ENCODE measurements at regions not wholly inside any gene's neighbourhood (a gene's known extent, or its start where the extent isn't known, plus 50 kb on each side); places are given as distances from the start of the nearest gene placed in this dataset.
"Not testable (repeated sequence)": the region's sequence is repeated elsewhere in the genome, so short reads cannot be mapped to it uniquely, and the experiment has no call there.

GRCh38 chr10:121132273-121132672 lies 281.1 kb downstream of the WDR11 start:
- DNase-seq (ENCODE audit: low read depth), result no peak

- no peak for DNase-seq (ENCODE audit: low read depth)
Observed at GRCh38 chr10:121133901-121134300, 282.7 kb downstream of the WDR11 start.

DNA sequence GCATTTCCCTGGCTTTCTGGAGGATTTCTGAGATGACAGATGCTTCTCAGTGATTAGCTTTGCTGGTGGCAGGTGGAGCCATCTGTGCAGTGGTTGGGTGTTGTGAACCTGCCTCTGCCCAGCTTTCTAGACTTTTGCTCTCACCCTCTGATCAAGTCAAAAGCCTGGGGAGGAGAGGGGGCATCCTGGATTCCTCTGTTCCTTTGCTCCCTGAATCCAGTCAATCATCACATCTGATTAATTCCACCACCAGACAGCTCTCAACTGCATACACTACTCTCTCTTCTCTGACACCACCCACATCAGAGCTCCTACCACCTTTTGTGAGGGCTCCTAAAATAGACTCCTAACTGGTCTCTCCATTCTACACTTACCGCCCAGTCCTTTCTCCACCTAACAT lies 283.5 kb downstream of the WDR11 start:
- DNase-seq (ENCODE audit: low read depth), result no peak

GRCh38 chr10:121135512-121135911 lies 284.4 kb downstream of the WDR11 start:
- DNase-seq (ENCODE audit: low read depth), result no peak

DNA sequence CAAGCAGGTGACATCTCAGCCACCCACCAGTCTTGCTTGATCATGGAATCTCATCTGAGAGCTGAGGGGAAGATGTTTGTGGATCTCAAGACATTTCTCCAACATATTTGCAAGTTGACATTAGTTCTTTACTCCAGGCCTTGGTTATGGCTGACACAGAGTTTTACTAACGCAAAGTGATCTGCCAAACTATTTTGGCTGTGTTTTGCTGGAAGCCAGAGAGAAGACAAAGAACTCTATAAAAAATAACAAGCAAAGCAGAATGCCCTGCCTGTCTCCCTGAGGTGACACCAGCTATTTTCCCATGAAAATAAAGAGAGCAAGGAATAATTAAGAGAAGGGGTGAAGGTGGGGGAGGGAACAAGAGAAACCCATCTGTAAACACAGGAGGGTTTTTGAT lies 286.4 kb downstream of the WDR11 start:
- no peak for DNase-seq (ENCODE audit: low read depth)

DNA sequence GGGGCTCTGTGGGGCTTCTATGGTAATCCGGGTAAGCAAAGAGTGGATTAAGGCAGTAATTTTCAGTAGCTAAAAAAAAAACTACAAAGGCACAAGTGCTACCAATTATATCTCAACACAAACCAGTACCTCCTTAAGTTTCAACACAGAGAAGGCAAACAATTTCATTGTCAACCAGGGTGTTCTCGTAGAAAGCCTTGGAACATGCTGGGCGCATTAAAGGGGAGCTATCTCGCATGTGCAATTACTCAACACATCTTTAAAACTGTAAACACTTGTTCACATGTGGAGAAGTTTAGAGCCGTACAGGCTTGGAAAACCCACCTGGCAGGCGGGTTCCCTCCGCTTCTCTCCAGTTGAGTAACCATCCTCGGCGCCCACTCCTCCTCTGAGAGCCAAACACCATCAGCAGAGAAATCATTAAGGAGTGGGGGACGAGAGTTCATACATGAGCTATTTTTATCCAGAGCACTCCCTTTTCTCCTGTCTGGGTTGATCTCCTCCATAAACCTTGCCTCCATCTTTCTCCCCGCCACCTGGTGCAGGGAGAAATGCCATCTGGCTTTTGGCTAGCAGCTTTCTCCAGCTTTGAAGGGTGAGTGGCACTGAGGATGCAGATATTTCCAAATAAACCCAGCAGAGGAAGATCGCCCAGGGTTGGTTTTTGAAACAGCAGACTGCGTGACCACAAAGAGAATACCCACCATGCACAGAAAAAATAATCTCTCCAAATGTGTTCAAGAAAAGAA lies 287.1 kb downstream of the WDR11 start:
- DNase-seq (ENCODE audit: low read depth), result no peak

DNA sequence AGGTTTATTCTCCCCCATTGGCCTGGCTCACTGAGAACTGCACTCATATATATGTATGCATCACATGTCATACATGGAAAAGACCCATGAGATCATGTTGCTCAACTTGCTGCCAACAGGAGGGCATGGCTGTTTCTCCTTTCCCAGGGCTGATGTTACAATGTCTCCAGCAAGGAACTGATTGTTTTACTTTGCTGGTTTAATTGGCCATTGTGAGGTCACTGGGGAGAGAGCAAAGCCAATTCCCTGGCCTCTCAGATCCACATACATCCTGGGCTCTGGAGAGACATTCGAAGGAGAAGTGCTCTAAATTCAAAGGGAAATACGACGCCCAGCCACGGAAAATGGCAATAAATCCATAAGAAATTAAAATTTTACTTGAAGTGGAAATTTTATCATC lies 287.8 kb downstream of the WDR11 start:
- DNase-seq (ENCODE audit: low read depth), result no peak

GRCh38 chr10:121145802-121146395 lies 294.7 kb downstream of the WDR11 start:
- DNase-seq (ENCODE audit: low read depth), result not testable (repeated sequence)

DNA sequence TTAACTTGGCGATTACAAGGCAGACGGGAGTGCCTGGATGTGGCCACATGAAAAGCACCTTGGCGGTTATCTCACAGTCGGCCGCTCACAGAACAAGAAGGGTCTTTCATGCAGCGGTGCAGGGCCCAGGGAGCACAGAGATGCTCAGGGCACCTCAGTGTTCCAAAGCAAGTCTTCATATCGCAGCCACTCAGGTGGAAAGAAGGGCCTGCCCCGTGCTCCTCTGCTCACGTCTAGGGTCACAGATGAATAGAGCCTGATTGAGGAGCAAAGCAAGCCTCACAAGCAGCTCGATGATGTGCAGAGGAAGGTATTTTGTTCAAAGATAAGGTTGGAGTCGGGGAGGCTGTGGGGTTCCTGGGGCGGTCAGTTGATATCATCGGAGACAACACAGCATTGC lies 297.8 kb downstream of the WDR11 start:
- no peak for DNase-seq (ENCODE audit: low read depth)

- DNase-seq (ENCODE audit: low read depth), result no peak
Observed at GRCh38 chr10:121152033-121152432, 300.9 kb downstream of the WDR11 start.

GRCh38 chr10:121152935-121153334 lies 301.8 kb downstream of the WDR11 start:
- no peak for DNase-seq (ENCODE audit: low read depth)

DNA sequence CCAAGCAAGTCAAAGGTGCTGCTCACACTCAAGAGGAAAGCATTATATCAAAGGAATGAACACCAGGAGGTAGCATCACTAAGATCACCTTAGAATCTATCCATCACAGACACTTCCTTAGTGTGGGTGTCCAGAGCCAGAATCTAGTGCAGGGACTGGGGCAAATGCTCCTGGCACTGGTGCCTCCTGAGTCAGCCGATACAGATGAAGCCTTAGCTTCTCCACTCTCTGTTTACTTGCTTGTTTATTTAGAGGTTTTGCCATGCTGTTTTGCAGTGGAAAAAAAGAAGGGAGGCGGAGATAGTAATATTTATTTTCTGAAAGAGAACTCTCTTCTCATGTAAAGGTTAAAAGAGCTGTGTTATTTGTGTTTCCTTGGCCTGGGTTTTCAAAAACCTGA lies 303.1 kb downstream of the WDR11 start:
- no peak for DNase-seq (ENCODE audit: low read depth)

DNA sequence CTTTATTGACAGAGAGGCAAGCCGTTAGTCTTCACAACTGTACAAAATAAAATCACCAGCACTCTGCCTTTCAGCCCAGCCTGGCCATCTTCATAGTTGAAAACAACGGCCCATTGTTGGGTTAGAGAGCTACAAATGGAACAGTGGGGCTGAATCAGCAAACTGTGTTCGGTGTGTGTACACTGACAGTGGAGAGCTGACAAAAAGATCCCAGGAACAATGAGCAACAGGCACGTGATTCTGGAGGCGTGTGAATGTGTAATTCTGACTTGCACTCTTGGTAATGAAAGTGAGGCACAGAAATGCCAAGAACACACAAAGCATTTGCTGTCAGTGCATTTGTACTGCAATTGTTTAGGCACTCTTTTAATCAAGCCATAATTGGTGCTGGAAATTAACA lies 303.7 kb downstream of the WDR11 start:
- DNase-seq (ENCODE audit: low read depth), result peak; percentile 38

- peak; percentile 27 for DNase-seq (ENCODE audit: low read depth)
Observed at GRCh38 chr10:121155742-121156474, 304.7 kb downstream of the WDR11 start.

DNA sequence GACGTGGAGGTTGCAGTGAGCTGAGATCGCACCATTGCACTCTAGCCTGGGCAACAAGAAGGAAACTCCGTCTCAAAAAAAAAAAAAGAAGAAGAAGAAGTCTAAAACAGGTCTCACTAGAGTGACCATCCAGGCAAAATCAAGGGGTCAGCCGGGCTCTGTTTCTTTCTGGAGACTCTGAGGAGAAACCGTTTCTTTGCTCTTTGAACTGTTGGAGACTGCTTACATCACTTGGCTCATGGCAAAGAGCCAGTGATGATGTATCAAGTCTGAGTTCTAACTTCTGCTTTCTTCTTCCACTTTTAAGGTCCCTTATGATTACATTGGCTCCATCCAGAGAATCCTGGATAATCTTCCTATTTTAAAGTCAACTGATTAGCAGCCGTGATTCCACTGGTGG lies 306.8 kb downstream of the WDR11 start:
- peak; percentile 47 for DNase-seq (ENCODE audit: low read depth)

DNA sequence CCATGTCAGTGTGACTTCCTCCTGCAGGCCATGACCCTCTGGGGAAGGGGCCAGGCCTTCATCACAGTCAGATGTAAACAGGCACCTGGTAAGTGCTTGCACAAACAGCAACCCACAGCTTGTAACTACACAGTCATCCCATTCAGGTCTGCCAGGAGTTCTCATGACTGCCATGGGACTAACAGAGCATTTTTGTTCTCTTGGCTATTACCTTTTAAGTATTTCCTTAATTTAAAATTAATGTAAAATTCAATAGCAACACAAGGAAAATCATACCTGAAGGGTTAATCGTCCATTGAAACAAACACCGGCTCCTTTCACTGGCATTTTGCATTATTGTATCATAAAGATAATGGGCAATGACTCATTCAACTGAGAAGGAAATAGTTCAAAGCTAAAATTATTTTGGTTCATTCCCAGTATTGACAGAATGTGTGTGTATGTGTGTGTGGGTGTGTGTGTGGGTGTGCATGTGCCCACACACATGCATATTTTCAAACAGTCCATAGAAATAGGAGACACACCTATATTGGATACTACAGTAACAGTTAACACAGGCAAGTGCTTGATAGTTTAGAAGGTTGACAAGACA lies 307.9 kb downstream of the WDR11 start:
- peak; percentile 30 for DNase-seq (ENCODE audit: low read depth)

DNA sequence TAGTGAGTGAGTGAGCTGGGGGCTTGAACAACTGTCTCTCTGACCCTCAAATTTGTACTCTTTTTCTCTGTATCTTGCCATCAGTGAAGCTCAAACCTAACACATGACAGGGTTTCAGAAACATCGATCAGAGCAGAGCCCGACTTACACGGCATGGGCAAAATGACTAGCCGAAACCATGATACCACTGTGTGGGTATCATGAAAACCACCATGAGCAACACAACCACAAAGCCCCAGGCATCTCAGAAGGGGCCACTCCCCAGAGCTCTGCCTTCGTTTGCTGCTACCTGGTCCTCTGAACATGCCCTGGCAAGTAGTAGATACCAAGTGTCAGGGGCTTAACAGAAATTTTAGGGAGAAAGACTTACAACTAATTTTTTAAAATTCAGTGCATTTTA lies 308.5 kb downstream of the WDR11 start:
- DNase-seq (ENCODE audit: low read depth), result peak; percentile 57

GRCh38 chr10:121165276-121165675 lies 314.1 kb downstream of the WDR11 start:
- DNase-seq (ENCODE audit: low read depth), result peak; percentile 87

DNA sequence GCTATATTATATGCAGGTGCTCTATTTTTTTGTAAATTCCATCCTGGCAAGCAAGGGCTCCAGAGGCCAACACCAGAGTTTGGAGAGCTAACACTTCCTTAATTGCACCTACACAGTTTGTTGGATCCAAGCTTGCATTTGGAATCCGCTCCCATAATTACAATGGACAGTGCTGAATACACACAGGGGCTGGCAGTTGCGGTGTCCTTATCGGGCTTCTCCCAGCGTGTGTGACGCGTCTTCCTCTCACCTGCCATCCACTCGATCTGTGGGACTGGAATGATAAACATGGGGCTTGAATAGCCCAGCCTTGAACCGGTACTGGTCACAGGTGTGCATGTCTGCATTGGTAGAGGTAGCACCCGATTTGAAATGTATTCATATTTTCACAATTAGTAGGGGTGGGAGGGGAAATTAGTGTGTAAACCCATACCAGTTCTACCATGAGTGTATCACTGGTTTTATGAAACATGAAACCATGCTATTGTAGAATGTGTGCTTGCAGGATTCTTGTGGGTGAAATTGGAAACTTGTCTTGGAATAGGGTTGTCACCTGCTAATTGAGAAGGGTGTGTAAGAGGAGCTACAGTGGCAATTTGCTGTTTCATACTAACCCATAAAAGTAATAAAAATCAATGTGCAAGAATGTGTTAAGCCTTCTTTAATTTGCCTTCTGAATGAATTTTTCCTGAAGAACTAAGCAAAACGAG lies 316.5 kb downstream of the WDR11 start:
- DNase-seq (ENCODE audit: low read depth), result no peak

GRCh38 chr10:121168545-121169216 lies 317.5 kb downstream of the WDR11 start:
- no peak for DNase-seq (ENCODE audit: low read depth)

GRCh38 chr10:121169406-121169805 lies 318.2 kb downstream of the WDR11 start:
- DNase-seq (ENCODE audit: low read depth), result no peak

All from M059J (cell line).